T1000 (cell line): ENCODE measurements at regions not wholly inside any gene's neighbourhood (a gene's known extent, or its start where the extent isn't known, plus 50 kb on each side); places are given as distances from the start of the nearest gene placed in this dataset.

ENCODE experiments used
- DNase-seq: peaks from one replicate; lab custom pipeline; 2025; ENCODE audit warnings: mixed read lengths; lab: John Stamatoyannopoulos, UW

DNA sequence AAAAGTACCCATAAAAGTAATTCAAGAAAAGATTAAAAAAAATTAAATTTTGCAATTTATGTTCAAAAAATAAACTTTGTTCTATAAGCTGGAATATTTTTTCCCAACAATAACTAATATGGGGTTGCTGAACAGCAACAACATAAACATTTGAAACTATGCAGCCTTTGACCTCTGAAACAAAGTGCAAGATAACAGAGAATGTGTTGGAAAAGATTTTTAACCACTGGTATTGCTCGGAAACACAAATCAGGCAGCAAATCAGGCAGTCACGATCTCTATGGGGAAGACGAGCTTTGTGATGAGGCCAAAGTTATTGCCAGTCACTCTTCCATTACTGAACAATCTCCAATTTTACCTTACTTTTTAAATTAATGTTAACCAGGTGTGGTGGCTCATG, 332.1 kb downstream of the PABPC4L start:
- DNase-seq = no peak

DNA sequence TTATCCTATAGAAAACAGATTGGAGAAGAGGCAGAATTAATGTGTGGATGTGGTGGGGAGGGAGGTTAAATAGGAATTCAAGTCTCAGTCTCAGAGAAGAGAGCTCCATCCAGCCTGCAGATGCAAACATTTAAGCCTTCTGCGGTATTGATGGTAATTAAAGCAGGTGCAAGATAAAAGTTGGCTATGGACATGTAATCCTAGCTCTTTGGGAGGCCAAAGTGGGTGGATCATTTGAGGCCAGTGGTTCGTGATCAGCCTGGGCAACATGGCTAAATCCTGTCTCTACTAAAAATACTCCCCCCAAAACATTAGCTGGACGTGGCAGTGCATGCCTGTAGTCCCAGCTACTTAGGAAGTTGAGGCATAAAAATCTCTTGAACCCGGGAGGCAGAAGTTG, 332.7 kb downstream of the PABPC4L start:
- DNase-seq = no peak

DNA sequence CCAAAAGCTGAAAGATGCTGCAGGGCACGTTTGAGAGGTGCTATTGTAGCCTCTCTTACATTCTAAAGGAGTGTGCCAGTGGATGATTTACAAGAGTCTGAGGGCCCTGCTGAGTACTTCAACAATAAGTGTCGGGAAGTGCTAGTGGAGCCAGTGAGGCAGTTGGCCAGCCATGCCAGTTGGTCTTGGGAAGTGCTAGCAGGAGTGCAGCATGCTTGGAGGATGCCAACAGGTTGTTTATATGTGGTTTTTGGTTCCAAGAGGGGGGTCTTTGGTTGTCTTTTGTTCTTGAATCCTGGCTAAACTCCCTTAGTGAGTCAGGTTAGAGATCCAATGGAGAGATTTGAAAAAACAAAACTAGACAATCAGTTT, 335.3 kb downstream of the PABPC4L start:
- peak; percentile 11 for DNase-seq

DNA sequence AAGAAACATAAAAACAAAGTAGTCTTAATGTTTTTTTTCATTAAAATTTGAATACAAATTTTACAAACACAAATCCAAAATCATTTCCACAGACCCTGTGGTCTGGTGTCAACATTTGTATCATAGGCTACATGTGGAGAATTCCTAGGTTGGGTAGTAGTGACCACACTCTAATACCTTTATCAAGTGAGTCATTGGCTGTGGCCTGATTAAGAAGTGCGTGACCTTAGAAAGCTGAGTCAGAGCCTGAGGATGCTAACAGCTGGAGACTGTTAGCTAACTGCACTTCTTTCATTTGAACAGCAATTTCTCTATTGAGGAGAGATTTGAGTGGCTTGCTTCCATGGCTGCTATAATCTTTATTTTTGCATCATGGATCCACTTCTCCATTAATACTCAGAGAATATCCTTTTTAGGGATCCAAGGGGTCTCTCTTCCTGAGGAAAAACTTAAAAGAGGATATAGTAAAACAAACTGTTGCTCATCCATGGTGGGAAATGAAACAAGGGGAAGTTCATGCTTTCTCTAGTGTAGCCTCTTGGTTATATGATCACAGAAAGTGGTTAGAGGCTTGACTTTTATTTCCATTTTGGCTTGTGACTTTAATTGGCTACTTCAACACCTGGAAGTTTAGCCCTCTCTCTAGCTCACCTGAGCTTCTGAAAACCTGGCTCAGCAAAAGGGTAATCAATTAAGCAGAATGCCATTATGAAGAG, 335.8 kb downstream of the PABPC4L start:
- DNase-seq = peak; percentile 13

DNA sequence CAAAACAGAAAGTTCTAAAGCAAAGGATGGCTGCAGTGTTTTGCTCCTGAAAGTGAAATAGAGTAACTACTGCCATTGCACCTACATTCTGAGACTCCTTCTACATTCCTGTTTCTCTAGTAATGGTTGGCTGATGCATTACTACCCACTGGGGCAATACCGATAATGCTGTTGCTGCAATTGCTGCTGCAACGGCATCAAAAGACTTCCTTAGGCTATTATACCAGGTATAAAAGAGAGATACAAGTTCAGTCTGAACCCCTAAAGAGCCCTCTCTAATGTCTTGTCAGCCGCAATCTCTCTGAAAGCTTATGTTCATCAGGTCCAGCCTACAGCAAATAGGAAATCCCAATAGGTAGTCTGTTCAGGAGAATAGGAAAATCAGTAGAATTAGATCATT, 338.4 kb downstream of the PABPC4L start:
- DNase-seq = no peak

DNA sequence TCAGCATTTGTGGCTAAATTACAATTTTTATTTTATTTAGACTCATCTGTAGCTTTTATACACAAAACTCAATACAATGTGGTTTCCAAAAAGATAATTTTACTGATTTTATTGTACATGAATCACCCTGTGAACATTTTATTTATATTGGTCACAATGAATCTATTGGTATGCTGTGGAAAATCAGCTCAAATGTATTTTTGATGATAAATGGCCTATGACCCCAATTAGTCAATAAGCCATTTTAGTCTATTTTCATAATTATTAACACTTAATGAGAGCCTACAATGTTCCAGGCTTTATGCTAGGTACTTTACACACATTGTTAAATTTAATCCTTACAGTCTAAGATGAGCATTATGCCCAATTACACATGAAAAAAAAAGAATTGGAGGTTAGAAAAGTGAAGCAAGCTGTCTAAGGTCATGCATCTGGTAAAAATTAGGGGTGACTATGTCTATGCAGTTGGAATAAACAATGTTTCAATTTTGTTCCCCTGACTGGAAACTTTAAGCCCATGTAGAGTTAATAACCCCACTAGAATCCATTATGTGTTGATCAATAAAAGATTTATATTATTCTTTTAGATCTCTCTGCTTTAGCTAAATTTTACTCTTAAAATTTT, 344.7 kb downstream of the PABPC4L start:
- no peak for DNase-seq

DNA sequence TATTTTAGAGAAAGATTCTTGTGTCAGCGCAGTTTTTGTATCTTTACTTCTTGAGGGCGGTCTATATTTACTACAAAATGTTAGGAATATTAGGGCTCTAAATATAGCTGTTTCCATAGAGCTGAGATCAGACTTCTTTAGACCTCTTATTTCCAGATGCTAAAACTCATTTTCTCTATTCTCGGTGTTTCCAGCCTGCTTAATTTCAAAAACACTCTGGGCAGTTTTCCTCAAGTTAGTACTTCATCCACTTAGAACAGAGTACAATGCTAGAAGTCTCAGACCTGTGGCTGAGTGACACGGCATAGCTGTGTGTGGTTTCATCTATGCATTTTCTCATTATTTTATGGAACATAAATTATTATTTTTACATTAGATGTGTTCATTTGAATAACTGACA, 346.6 kb downstream of the PABPC4L start:
- no peak for DNase-seq

DNA sequence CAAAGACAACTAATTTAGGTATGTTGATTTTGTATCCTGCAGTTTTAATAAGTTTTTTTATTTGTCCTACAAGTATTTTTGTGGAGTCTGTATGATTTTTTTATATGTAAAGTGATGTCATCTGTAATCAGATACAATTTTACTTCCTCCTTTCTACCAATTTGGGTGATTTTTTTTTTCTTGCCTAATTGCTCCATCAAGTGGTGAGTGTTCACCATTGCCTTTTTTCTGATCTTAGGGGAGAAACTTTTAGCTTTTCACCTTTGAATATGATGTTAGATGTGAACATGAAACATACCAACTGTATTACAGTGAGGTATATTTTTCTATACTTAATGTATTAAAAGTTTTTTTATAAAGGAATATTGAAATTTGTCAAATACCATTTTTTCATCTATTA, 362.3 kb downstream of the PABPC4L start:
- no peak for DNase-seq

DNA sequence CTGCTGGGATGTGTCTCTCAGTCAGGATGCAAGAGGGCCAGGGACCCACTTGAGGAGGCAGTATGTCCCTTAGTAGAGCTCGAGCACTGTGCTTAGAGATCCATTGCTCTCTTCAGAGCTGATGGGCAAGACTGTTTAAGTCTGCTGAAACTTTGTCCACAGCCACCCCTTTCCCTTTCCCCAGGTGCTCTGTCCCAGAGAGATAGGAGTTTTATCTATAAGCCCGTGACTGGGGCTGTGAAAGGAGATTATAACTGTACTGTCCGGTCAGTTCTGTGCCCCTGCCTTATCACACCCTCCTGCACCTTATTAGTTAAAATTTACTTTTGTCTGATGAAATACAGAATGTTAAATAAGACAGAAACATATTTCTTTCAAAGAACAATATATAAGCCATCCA, 378.4 kb downstream of the PABPC4L start:
- no peak for DNase-seq

DNA sequence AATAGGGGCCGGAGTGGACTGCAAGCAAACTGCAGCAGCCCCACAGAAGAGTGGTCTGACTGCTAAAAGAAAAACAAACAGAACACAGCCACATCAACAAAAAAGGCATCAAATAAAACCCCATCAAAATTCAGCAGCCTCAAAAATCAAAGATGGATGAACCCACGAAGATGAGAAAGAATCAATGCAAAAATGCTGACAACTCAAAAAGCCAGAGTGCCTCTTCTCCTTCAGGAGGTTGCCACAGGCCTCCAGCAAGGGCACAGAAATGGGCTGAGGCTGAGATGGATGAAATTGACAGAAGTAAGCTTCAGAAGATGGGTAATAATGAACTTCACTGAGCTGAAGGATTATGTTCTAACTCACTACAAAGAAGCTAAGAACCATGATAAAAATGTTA, 388.6 kb downstream of the PABPC4L start:
- DNase-seq = no peak

DNA sequence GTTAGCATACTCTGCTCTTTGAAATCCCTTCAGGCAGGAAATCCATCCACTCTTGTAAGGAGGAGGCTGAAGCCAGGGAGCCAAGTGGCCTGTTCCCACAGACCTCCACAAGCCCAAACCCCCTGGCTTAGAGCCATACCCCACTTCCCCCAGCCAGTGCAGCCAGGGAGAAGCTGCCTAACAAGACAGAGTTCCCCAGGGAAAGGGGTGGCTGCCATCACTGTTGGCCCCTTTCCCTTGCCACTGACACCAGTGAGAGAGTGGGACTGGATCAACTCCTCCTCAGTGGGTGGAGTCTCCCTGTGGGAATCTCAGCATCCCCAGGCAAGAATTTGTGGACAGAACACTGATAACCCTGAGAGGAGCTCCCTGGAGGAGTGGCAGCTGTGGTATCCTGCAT, 389.4 kb downstream of the PABPC4L start:
- no peak for DNase-seq

DNA sequence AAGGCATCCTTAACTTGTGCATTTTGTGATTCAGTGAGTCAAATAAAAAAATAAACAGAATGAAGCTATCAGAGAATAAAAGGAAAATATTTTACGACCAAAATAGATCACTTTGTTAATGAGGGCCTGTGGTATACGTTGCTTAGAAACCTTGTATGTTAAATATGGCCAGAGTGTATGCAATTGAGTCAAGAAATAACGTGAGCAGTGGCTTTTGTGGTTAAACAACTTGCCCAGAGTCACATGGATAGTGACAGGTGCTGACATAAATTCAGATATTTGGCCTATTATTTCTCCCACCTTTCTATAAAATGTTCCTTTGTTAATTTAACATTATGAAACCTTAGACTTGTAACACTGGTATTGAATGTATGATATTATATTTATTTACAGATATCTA, 393.4 kb downstream of the PABPC4L start:
- DNase-seq = no peak

DNA sequence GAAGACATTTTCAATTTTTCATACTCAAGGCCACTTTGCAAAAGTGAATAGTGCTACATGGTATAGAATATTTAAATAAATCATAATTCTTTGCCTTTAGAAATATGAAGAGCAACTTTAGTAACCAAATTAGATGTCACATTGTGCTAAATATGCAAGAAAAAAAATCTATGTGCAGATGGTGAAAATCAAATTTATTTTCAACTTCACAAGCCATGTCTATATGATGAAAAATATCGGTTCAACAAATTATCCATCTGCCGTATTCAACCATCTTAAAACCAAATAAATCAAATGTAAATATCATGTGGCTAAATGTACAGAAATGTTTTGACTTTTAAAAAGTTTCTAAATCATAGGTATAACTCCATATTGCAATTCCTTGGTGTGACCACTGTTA, 398.2 kb downstream of the PABPC4L start:
- DNase-seq = no peak

DNA sequence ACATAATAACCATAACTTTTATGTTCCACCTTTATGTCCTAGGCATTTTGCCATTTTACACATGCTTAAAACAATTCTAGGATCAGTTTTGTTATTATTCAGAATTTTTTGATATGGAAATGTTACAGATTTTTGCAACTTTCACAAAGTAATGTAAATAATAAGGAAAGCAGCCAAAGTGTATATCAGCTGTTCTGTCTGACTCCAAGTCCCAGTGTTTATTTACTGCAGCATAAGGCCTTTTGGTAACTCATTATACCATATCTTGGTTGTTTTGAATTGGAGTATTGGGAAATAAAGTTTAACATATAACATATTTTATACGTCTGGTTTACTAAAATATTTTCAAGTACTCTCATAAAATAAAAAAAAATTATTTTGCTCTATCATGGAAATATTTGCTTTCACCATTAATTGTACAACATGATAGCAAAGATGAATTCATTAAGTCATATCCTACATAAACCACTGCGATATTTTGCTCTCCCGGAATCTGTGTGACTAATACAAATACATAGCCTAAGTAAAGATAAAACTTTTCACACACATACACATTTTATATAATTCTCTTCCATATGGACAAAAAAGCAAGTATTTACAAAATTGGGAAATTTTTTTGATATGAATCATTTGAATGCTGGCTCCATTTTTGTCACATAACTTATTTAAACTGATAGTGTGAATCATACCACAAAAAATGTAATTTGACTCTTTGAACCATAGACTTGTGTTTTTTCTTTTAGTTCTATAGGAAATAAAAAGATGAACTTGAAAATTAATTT, 399.0 kb downstream of the PABPC4L start:
- no peak for DNase-seq

DNA sequence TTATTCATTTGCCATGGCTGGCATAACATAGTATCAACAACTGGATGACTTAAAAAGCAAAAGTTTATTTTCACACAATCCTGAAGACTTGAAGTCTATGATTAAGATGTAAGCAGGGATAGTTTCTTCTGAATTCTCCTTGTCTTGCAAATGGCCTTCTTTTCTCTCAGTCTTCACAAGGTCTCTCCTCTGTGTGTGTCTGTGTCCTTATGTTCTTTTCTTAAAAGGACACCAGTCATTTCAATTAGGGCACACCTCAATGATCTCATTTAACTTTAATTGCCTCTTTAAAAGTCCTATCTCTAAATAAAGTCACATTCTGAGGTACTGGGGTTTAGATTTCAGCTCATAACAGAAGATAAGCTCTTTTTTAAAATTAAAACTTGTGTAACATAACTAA, 399.7 kb downstream of the PABPC4L start:
- DNase-seq = no peak

DNA sequence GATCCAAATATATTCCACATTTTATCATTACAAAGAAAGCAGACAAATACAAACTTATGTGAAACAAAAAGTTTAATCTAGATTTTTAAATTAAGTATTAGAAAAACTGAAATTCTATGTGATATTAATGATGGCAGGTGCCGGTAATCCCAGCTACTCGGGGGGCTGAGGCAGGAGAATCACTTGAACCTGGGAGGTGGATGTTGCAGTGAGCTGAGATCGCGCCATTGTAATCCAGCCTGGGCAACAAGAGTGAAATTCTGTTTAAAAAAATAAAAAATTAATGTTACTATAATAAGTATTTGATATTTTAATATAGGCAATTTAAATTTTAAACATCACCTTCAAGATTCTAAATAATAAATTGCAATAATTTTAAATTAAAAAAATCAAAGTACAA, 400.6 kb downstream of the PABPC4L start:
- no peak for DNase-seq

DNA sequence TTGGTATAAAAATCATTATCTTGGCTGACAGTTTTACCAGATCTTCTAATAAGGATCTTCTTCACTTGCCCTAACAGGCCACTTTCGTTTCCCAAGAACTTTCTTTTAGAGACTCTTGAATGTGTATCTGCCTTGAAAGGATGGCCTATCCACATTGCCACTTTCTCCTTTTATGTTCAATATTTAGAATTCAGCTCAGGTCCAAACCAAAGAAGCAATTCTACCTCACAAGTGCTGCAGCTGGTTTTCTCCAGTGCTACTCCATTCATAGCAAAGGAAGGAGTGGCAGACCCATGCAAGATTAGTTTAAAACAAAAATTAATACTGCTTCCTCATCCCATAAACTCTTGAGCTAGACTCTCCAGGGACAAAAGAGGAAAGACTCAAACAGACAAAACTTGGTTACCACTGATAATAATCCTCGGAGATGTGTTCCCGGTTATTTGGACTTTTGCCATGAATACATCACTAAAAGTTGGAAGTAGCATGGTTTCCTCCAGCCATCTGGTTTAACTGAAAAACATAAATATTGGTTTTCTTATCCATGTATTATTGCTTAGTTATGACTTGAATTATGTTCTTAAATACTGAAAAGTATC, 401.8 kb downstream of the PABPC4L start:
- DNase-seq = no peak

DNA sequence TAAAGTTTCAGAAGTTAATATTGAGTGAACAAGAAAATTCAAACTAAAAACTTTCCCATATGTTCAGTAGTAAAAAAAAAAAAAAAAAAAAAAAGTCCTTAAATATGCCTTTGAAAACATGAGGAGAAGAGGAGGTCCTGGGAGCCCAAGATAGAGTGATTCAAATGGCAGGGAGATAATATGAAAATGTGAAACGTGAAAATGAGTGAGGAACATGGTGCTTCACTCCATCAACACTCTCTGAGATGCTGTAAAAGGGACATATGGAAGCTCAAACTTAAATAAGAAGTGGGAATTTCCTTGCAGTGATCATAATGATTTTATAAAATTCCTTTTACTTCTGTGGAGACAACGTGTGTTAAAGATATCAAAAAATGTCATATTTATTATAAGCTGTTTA, 423.9 kb downstream of the PABPC4L start:
- DNase-seq = no peak

DNA sequence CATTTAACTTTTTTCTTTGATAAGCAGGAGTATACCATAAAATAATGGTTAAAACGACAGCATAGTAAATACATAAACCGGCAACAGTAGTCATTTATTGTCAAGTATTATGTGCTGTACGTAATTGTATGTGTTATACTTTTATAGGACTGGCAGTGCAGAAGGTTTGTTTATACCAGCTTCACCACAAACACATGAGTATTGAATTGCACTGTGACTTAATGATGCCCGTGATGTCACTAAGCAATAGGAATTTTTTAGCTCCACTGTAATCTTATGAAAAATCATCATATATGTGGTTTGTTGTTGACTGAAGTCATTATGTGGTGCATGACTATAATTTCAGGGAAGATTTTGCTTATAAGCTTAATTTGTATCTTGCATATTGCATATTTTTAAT, 424.6 kb downstream of the PABPC4L start:
- no peak for DNase-seq

DNA sequence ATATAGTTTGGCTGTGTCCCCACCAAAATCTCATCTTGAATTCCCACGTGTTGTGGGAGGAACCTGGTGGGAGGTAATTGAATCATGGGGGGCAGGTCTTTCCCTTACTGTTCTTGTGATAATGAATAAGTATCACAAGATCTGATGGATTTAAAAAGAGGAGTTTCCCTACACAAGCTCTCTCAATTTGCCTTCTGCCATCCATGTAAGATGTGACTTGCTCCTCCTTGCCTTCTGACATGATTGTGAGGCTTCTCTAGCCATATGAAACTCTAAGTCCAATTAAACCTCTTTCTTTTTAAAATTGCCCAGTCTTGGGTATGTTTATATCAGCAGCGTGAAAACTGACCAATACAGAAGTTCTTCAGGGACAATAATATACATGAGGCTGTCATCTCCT, 425.1 kb downstream of the PABPC4L start:
- no peak for DNase-seq

DNA sequence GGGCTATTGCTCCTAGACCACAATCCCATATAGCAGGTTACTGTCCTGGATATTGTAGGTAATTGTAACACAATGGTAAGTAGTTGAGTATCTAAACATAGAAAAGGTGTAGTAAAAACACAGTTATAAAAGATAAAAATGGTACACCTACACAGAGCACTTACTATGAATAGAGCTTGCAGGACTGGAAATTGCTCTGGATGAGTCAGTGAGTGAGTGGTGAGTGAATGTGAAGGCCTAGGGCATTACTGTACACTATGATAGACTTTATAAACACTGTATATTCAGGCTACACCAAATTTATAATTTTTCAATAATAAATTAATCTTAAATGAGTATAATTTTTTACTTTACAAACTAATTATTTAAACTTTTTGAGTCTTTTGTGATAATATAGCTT, 425.7 kb downstream of the PABPC4L start:
- DNase-seq = no peak

DNA sequence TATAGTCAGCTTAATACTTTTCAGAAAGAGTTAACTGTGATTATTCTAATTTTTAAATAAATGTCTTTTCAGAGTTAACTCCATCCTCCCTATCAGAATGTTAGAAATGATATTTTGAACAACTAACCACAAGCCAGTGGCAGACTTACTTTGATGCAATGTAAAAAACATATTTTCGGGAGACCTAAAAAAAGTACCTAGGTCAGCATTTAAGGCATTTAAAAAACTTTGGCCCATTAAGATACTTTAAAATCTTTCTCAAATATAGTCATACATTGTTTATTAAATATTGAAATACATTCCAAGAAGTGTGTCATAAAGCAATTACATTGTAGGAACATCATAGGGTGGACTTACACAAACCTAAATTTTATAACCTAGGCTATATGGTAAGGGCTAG, 426.1 kb downstream of the PABPC4L start:
- DNase-seq = no peak

DNA sequence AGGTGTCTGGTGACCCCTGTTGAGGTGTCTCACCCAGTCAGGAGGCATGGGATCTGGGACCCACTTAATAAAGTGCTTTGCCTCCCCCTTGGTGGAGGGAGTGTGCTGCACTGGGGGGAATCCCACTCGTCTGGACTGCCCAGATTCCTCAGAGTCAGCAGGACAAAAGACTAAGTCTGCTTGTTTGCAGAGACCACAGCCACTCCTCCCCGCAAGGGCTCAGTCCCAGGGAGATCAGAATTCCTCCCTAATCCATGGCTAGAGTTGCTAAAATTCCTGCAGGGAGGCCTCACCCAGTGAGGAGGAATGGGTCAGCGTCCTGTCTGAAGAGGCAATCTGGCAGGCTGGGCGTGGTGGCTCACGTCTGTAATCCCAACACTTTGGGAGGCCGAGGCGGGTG, 442.2 kb downstream of the PABPC4L start:
- no peak for DNase-seq
